SK-N-SH treated with all-trans-retinoic acid at 6 μM for 48 hours (cell line): ENCODE measurements at regions not wholly inside any gene's neighbourhood (a gene's known extent, or its start where the extent isn't known, plus 50 kb on each side); places are given as distances from the start of the nearest gene placed in this dataset.

ENCODE experiments used
- ATAC-seq: fragments of 200-7000 bp; cut with Tn5 transposase; 3 replicates; pipeline ENCODE4 v1.9.1; 2020; ENCODE audit warnings: mild to moderate bottlenecking, moderate library complexity
- ARNTL ChIP-seq: fragments of 450-650 bp; formaldehyde crosslinking; IDR thresholded peaks from 2 replicates; pipeline ENCODE4 v1.5.0; 2020; ENCODE audit warnings: low read depth, mild to moderate bottlenecking, moderate library complexity, borderline replicate concordance
- BACH2 ChIP-seq: fragments of 250-450 bp; sonication (Bioruptor Pico); IDR thresholded peaks from 2 replicates; pipeline ENCODE4 v1.9.0; 2021; ENCODE audit warnings: mild to moderate bottlenecking, borderline replicate concordance
- CREB5 ChIP-seq: fragments of 250-450 bp; sonication (Bioruptor Pico); IDR thresholded peaks from 2 replicates; pipeline ENCODE4 v1.5.1; 2020; ENCODE audit warnings: low read depth, mild to moderate bottlenecking, moderate library complexity
- CSDC2 ChIP-seq: fragments of 250-450 bp; sonication (Bioruptor Pico); IDR thresholded peaks from 2 replicates; pipeline ENCODE4 v1.5.0; 2020; ENCODE audit warnings: mild to moderate bottlenecking, moderate library complexity
- CSRNP3 ChIP-seq: fragments of 250-450 bp; sonication (Bioruptor Pico); IDR thresholded peaks from 2 replicates; pipeline ENCODE4 v1.5.1; 2021; ENCODE audit warnings: mild to moderate bottlenecking, moderate library complexity
- GLIS3 ChIP-seq: fragments of 250-450 bp; sonication (Bioruptor Pico); IDR thresholded peaks from 2 replicates; pipeline ENCODE4 v1.5.0; 2020; ENCODE audit warnings: mild to moderate bottlenecking, moderate library complexity
- ISL1 ChIP-seq: fragments of 250-450 bp; sonication (Bioruptor Pico); IDR thresholded peaks from 2 replicates; pipeline ENCODE4 v2.1.2; 2022; ENCODE audit warnings: mild to moderate bottlenecking, moderate library complexity
- OSR1 ChIP-seq: fragments of 250-450 bp; sonication (Bioruptor Pico); IDR thresholded peaks from 2 replicates; pipeline ENCODE4 v1.8.0; 2022; ENCODE audit warnings: moderate library complexity, mild to moderate bottlenecking, inconsistent platforms
- PATZ1 ChIP-seq: fragments of 250-450 bp; sonication (Bioruptor Pico); IDR thresholded peaks from 2 replicates; pipeline ENCODE4 v1.8.0; 2020; ENCODE audit warnings: mild to moderate bottlenecking, moderate library complexity, borderline replicate concordance
- POU6F1 ChIP-seq: fragments of 250-450 bp; sonication (Bioruptor Pico); IDR thresholded peaks from 2 replicates; pipeline ENCODE4 v1.8.0; 2021; ENCODE audit warnings: low read depth, mild to moderate bottlenecking, moderate library complexity, borderline replicate concordance
- PPARA ChIP-seq: fragments of 250-450 bp; sonication (Bioruptor Pico); IDR thresholded peaks from 2 replicates; pipeline ENCODE4 v1.5.0; 2020; ENCODE audit warnings: mild to moderate bottlenecking, borderline replicate concordance
- RARB ChIP-seq: fragments of 250-450 bp; sonication (Bioruptor Pico); IDR thresholded peaks from 2 replicates; pipeline ENCODE4 v1.8.0; 2021; ENCODE audit warnings: mild to moderate bottlenecking, moderate library complexity
- SNAI2 ChIP-seq: fragments of 250-450 bp; sonication (Bioruptor Pico); IDR thresholded peaks from 2 replicates; pipeline ENCODE4 v1.5.0; 2020; ENCODE audit warnings: mild to moderate bottlenecking, moderate library complexity
- TOX ChIP-seq: fragments of 250-450 bp; sonication (Bioruptor Pico); IDR thresholded peaks from 2 replicates; pipeline ENCODE4 v1.8.0; 2021; ENCODE audit warnings: mild to moderate bottlenecking, moderate library complexity, borderline replicate concordance
- TSHZ2 ChIP-seq: fragments of 250-450 bp; sonication (Bioruptor Pico); IDR thresholded peaks from 2 replicates; pipeline ENCODE4 v1.5.0; 2020; ENCODE audit warnings: mild to moderate bottlenecking, moderate library complexity
- ZC3H10 ChIP-seq: fragments of 250-450 bp; sonication (Bioruptor Pico); IDR thresholded peaks from 2 replicates; pipeline ENCODE4 v1.5.1; 2021; ENCODE audit warnings: mild to moderate bottlenecking, moderate library complexity
- ZFP3 ChIP-seq: fragments of 250-450 bp; sonication (Bioruptor Pico); IDR thresholded peaks from 2 replicates; pipeline ENCODE4 v1.5.0; 2020; ENCODE audit warnings: mild to moderate bottlenecking, moderate library complexity
- ZFP30 ChIP-seq: fragments of 450-650 bp; formaldehyde crosslinking; IDR thresholded peaks from 2 replicates; pipeline ENCODE4 v1.5.0; 2022; ENCODE audit warnings: mild to moderate bottlenecking, moderate library complexity
- ZNF565 ChIP-seq: fragments of 450-650 bp; formaldehyde crosslinking; conservative IDR thresholded peaks from 2 replicates; pipeline ENCODE4 v1.5.0; 2020; ENCODE audit warnings: low read depth, mild to moderate bottlenecking, moderate library complexity
- ZNF70 ChIP-seq: fragments of 450-650 bp; formaldehyde crosslinking; IDR thresholded peaks from 2 replicates; pipeline ENCODE4 v1.5.0; 2020; ENCODE audit warnings: mild to moderate bottlenecking, moderate library complexity
- ZNF8 ChIP-seq: fragments of 450-650 bp; formaldehyde crosslinking; IDR thresholded peaks from 2 replicates; pipeline ENCODE4 v1.5.0; 2020; ENCODE audit warnings: mild to moderate bottlenecking, moderate library complexity

- no peak for ATAC-seq
- TF ChIP-seq BACH2 (CRISPR knock-in tag) (no peak), ZNF70 (CRISPR knock-in tag) (no peak), SNAI2 (CRISPR knock-in tag) (no peak), CSDC2 (CRISPR knock-in tag) (no peak), ZNF8 (CRISPR knock-in tag) (no peak), ZC3H10 (CRISPR knock-in tag) (no peak), CSRNP3 (CRISPR knock-in tag) (no peak), ISL1 (no peak), PATZ1 (CRISPR knock-in tag) (no peak), GLIS3 (CRISPR knock-in tag) (no peak), ZFP30 (CRISPR knock-in tag) (no peak), ARNTL (CRISPR knock-in tag) (no peak), ZFP3 (CRISPR knock-in tag) (no peak), OSR1 (CRISPR knock-in tag) (no peak)
Observed at GRCh38 chr1:70717656-70718055, 306.6 kb downstream of the CTH start.

- ATAC-seq = peak; percentile 54
- no peak for TF ChIP-seq CSDC2 (CRISPR knock-in tag)
- no peak for TF ChIP-seq TSHZ2 (CRISPR knock-in tag)
- no peak for TF ChIP-seq CREB5 (CRISPR knock-in tag)
- no peak for TF ChIP-seq CSRNP3 (CRISPR knock-in tag)
- no peak for TF ChIP-seq RARB (CRISPR knock-in tag)
- TF ChIP-seq GLIS3 (CRISPR knock-in tag) = no peak
- TF ChIP-seq ISL1 = 0 out of 2 replicates have a peak, but pooled peaks have one; percentile 8
Observed at GRCh38 chr1:70718086-70718630, 307.1 kb downstream of the CTH start.

- TF ChIP-seq PPARA (CRISPR knock-in tag) (no peak), ZNF565 (CRISPR knock-in tag) (no peak), POU6F1 (CRISPR knock-in tag) (no peak), ISL1 (peak; percentile 96), TSHZ2 (CRISPR knock-in tag) (no peak), TOX (CRISPR knock-in tag) (no peak; the same call in 1 of the 2 replicates)
- ATAC-seq = peak; percentile 63
Observed at GRCh38 chr1:70719154-70719553, 308.1 kb downstream of the CTH start.
